LNCAP (cell line): ENCODE measurements at regions not wholly inside any gene's neighbourhood (a gene's known extent, or its start where the extent isn't known, plus 50 kb on each side); places are given as distances from the start of the nearest gene placed in this dataset.
A peak's percentile ranks its signal among the peaks of the same experiment; 100 is the strongest.

ENCODE experiments used
- CTCF ChIP-seq: fragments of 450-650 bp; IDR thresholded peaks from 2 replicates; pipeline ENCODE4 v1.5.1; 2017; ENCODE audit warnings: mild to moderate bottlenecking

GRCh38 chr15:31974154-31974794 lies 56.0 kb upstream of the CHRNA7 start:
- no peak for TF ChIP-seq CTCF

- peak; percentile 75 for TF ChIP-seq CTCF
Observed at GRCh38 chr15:31974855-31975829, 55.2 kb upstream of the CHRNA7 start.

GRCh38 chr15:31975830-31976229 lies 54.5 kb upstream of the CHRNA7 start:
- TF ChIP-seq CTCF = no peak

GRCh38 chr15:31977138-31977537 lies 53.2 kb upstream of the CHRNA7 start:
- TF ChIP-seq CTCF = no peak

- peak; percentile 85 for TF ChIP-seq CTCF
Observed at GRCh38 chr15:31977812-31978661, 52.3 kb upstream of the CHRNA7 start.
